Ascending aorta (tissue), 2 donors: ENCODE measurements at regions not wholly inside any gene's neighbourhood (a gene's known extent, or its start where the extent isn't known, plus 50 kb on each side); places are given as distances from the start of the nearest gene placed in this dataset.
"Not testable (repeated sequence)": the region's sequence is repeated elsewhere in the genome, so short reads cannot be mapped to it uniquely, and the experiment has no call there.

Experiments used
- DNase-seq, 2 donors: peaks; one replicate each; pipeline ENCODE4 v3.0.0-alpha.2; 2019; ENCODE audit warnings: low spot score in 2 of 2
- H3K27ac ChIP-seq, 2 donors: fragments of 200-600 bp; sonication (generic); one replicate each; pipeline ENCODE4 v1.5.1; 2016 to 2017; ENCODE audit warnings: mild to moderate bottlenecking in 1 of 2
- H3K27me3 ChIP-seq: fragments of 200-600 bp; sonication (generic); one replicate; pipeline ENCODE4 v1.5.1; 2017
- H3K36me3 ChIP-seq, 2 donors: fragments of 200-600 bp; sonication (generic); one replicate each; pipeline ENCODE4 v1.5.1; 2016
- H3K4me1 ChIP-seq, 2 donors: fragments of 200-600 bp; sonication (generic); one replicate each; pipeline ENCODE4 v1.5.1; 2016 to 2017; ENCODE audit warnings: mild to moderate bottlenecking in 1 of 2
- H3K4me3 ChIP-seq, 2 donors: fragments of 200-600 bp; sonication (generic); one replicate each; pipeline ENCODE4 v1.5.1; 2016 to 2017; ENCODE audit warnings: mild to moderate bottlenecking in 1 of 2
- H3K9me3 ChIP-seq, 2 donors: fragments of 200-600 bp; sonication (generic); one replicate each; pipeline ENCODE4 v1.5.1; 2016
- CTCF ChIP-seq, 3 experiments: fragments of 200-600 bp in 2 of 3; fragments of 450-650 bp in 1 of 3; sonication (generic) in 2 of 3; IDR thresholded peaks; one replicate each; pipeline ENCODE4 v1.5.1; 2016 to 2019; ENCODE audit warnings: antibody characterized with exemption in 3 of 3, mild to moderate bottlenecking in 1 of 3, moderate library complexity in 1 of 3
- intact Hi-C: fragments of 100-400 bp; cut with DNase I; formaldehyde crosslinking; loops from one replicate; pipeline ENCODE4 v1.15.1; 2023

- H3K9me3 ChIP-seq: no peaks in the 10 kb centered on the region
- H3K27ac ChIP-seq: no peak overlapping the region
- no peak for DNase-seq
- no peak for TF ChIP-seq CTCF (IDR thresholded peaks at IDR 0.05)
- H3K27me3 ChIP-seq: no peaks in the 10 kb centered on the region
- H3K4me1 ChIP-seq: no peaks in the 10 kb centered on the region
- no peak overlapping the region for H3K4me3 ChIP-seq
- H3K36me3 ChIP-seq: no peaks in the 10 kb centered on the region
- intact Hi-C loops: no loop called here
Measured at GRCh38 chr4:170691168-170691567, 601.4 kb upstream of the AADAT start.

- H3K27me3 ChIP-seq: no peaks in the 10 kb centered on the region
Measured at GRCh38 chr4:170687751-170688150, 598.0 kb upstream of the AADAT start.

GRCh38 chr4:170685701-170686100 is 595.9 kb upstream of the AADAT start:
- H3K36me3 ChIP-seq, DNase-seq, H3K4me1 ChIP-seq, H3K9me3 ChIP-seq, intact Hi-C loops, H3K4me3 ChIP-seq, H3K27ac ChIP-seq, H3K27me3 ChIP-seq: not testable (repeated sequence)

More at GRCh38 chr4:170687751-170688150, 598.0 kb upstream of the AADAT start:
- H3K4me3 ChIP-seq: no peak overlapping the region
- DNase-seq: no peak
- H3K9me3 ChIP-seq: no peaks in the 10 kb centered on the region
- intact Hi-C loops: no loop called here
- no peaks in the 10 kb centered on the region for H3K36me3 ChIP-seq
- TF ChIP-seq CTCF (IDR thresholded peaks at IDR 0.05): no peak
- no peak overlapping the region for H3K27ac ChIP-seq
- no peaks in the 10 kb centered on the region for H3K4me1 ChIP-seq

GRCh38 chr4:170682558-170683294 is 593.0 kb upstream of the AADAT start:
- TF ChIP-seq CTCF (IDR thresholded peaks at IDR 0.05): no peak
- intact Hi-C loops: no loop called here
- Histone ChIP-seq H3K4me3 (no peak overlapping the region), H3K27ac (no peak overlapping the region), H3K36me3 (no peaks in the 10 kb centered on the region), H3K9me3 (no peaks in the 10 kb centered on the region), H3K27me3 (no peaks in the 10 kb centered on the region), H3K4me1 (no peaks in the 10 kb centered on the region)
- DNase-seq: no peak

- intact Hi-C loops, DNase-seq, H3K9me3 ChIP-seq, H3K4me1 ChIP-seq, H3K4me3 ChIP-seq, H3K27me3 ChIP-seq, H3K36me3 ChIP-seq, H3K27ac ChIP-seq: not testable (repeated sequence)
Measured at GRCh38 chr4:170682087-170682486, 592.3 kb upstream of the AADAT start.

GRCh38 chr4:170675568-170676262 is 586.0 kb upstream of the AADAT start:
- no peak overlapping the region for H3K4me3 ChIP-seq
- H3K27me3 ChIP-seq: no peaks in the 10 kb centered on the region
- H3K27ac ChIP-seq: no peak overlapping the region
- H3K9me3 ChIP-seq: no peaks in the 10 kb centered on the region
- no peaks in the 10 kb centered on the region for H3K36me3 ChIP-seq
- DNase-seq: no peak
- intact Hi-C loops: no loop called here
- peaks cover 0 to 11% of the 10 kb centered on the region in 2 donors for H3K4me1 ChIP-seq
- no peak for TF ChIP-seq CTCF (IDR thresholded peaks at IDR 0.05)
